ENCODE measurements at regions not wholly inside any gene's neighbourhood (a gene's known extent, or its start where the extent isn't known, plus 50 kb on each side); places are given as distances from the start of the nearest gene placed in this dataset.
"Not testable (repeated sequence)": the region's sequence is repeated elsewhere in the genome, so short reads cannot be mapped to it uniquely, and the experiment has no call there.

GRCh38 chr4:170687751-170688150 is 598.0 kb upstream of the AADAT start:
- no peak overlapping the region for H3K9ac ChIP-seq (replicated peaks; ENCODE audit: extremely low read depth, insufficient read depth, low read length)
- H3K9me3 ChIP-seq (replicated peaks; ENCODE audit: control insufficient read depth, insufficient read depth, low read length), result no peaks in the 10 kb centered on the region
- intact Hi-C loops (cut with micrococcal nuclease) (no loop called here), dilution Hi-C loops (cut with MboI; ENCODE audit: extremely low pct_ligation_motif_present, low sequenced_read_pairs) (no loop called here)
- no peaks in the 10 kb centered on the region for H3K79me2 ChIP-seq (ENCODE audit: control insufficient read depth, insufficient read depth, low read length)
- H3K27me3 ChIP-seq (ENCODE audit: control insufficient read depth in 2 of 2, insufficient read depth in 2 of 2, low read length in 2 of 2), result no peaks in the 10 kb centered on the region
- H3K9me1 ChIP-seq (replicated peaks; ENCODE audit: control insufficient read depth, extremely low read depth, insufficient read depth, low read length), result no peaks in the 10 kb centered on the region
- no peak for FAIRE-seq
- H3K4me1 ChIP-seq (ENCODE audit: control insufficient read depth, extremely low read depth, insufficient read depth, low read length), result no peaks in the 10 kb centered on the region
- ChIA-PET CTCF (no interaction called here), POLR2A (no interaction called here)
- H4K20me1 ChIP-seq (replicated peaks; ENCODE audit: control insufficient read depth, extremely low read depth, insufficient read depth, low read length), result no peaks in the 10 kb centered on the region
- no peak overlapping the region for H2AFZ ChIP-seq (ENCODE audit: low read depth, low read length)
- BruUV-seq (replicated peaks), result no TSS peak
- H3K36me3 ChIP-seq (ENCODE audit: control insufficient read depth in 2 of 2, extremely low read depth in 1 of 2, insufficient read depth in 2 of 2, low read length in 2 of 2), result no peaks in the 10 kb centered on the region
- TF ChIP-seq MYC (IDR thresholded peaks at IDR 0.05; ENCODE audit: low read depth, low read length), result no peak
- no peak for TF ChIP-seq MAX (IDR thresholded peaks at IDR 0.05; ENCODE audit: insufficient read depth, insufficient read length)
- TF ChIP-seq, protein P1, sequence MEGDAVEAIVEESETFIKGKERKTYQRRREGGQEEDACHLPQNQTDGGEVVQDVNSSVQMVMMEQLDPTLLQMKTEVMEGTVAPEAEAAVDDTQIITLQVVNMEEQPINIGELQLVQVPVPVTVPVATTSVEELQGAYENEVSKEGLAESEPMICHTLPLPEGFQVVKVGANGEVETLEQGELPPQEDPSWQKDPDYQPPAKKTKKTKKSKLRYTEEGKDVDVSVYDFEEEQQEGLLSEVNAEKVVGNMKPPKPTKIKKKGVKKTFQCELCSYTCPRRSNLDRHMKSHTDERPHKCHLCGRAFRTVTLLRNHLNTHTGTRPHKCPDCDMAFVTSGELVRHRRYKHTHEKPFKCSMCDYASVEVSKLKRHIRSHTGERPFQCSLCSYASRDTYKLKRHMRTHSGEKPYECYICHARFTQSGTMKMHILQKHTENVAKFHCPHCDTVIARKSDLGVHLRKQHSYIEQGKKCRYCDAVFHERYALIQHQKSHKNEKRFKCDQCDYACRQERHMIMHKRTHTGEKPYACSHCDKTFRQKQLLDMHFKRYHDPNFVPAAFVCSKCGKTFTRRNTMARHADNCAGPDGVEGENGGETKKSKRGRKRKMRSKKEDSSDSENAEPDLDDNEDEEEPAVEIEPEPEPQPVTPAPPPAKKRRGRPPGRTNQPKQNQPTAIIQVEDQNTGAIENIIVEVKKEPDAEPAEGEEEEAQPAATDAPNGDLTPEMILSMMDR (IDR thresholded peaks at IDR 0.05; ENCODE audit: extremely low read depth in 1 of 2, insufficient read depth in 1 of 2, low read depth in 1 of 2, low read length in 2 of 2), result no peak
- TF ChIP-seq EZH2 (IDR thresholded peaks at IDR 0.05; ENCODE audit: borderline replicate concordance, low read depth, low read length, severe bottlenecking), result no peak
- TF ChIP-seq POLR2A (IDR thresholded peaks at IDR 0.05; ENCODE audit: low read depth, low read length), result no peak
- TF ChIP-seq GATA2 (IDR thresholded peaks at IDR 0.05; ENCODE audit: insufficient read depth, insufficient read length, low read depth, low read length), result no peak
- no peak for TF ChIP-seq POLR2AphosphoS5 (IDR thresholded peaks at IDR 0.05; ENCODE audit: insufficient read depth, low read depth, low read length)
- no peak for TF ChIP-seq FOS (IDR thresholded peaks at IDR 0.05; ENCODE audit: borderline replicate concordance, insufficient read depth, low read length)
- no peak for TF ChIP-seq JUN (IDR thresholded peaks at IDR 0.05; ENCODE audit: borderline replicate concordance, insufficient read depth, insufficient read length, low read depth)
- DNase-seq (ENCODE audit: low read depth, low spot score), result no peak
- no peak overlapping the region for H3K4me2 ChIP-seq (ENCODE audit: insufficient read depth, low read length)
- no peak overlapping the region for H3K4me3 ChIP-seq (replicated peaks in 1 of 3; ENCODE audit: insufficient read depth in 1 of 3, low read depth in 1 of 3, low read length in 3 of 3)
- H3K27ac ChIP-seq (ENCODE audit: insufficient read depth, low read depth, low read length), result no peak overlapping the region

DNA sequence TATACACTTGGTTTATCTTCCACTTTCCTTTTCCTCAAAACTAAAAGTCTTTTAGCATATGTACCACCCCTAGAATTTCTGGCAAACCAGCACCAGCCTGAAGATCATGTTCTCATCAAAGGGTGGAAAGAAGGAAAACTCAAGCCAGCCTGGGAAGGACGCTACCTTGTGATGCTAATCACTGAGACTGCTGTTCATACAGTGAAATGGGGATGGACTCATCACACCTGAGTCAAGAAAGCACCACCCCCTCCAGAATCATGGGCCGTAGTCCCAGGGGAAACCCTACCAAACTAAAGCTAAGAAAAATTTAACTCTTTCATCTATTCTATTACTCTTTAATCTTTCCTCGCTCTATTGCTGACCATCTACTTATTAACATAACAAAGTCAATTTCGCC is 595.9 kb upstream of the AADAT start:
- dilution Hi-C loops (cut with MboI; ENCODE audit: extremely low pct_ligation_motif_present, low sequenced_read_pairs); intact Hi-C loops (cut with micrococcal nuclease); CTCF ChIA-PET; DNase-seq (ENCODE audit: low read depth, low spot score); BruUV-seq (replicated peaks); H3K36me3 ChIP-seq (ENCODE audit: control insufficient read depth in 2 of 2, extremely low read depth in 1 of 2, insufficient read depth in 2 of 2, low read length in 2 of 2); H3K9ac ChIP-seq (replicated peaks; ENCODE audit: extremely low read depth, insufficient read depth, low read length); H3K9me3 ChIP-seq (replicated peaks; ENCODE audit: control insufficient read depth, insufficient read depth, low read length); H3K9me1 ChIP-seq (replicated peaks; ENCODE audit: control insufficient read depth, extremely low read depth, insufficient read depth, low read length); H3K4me3 ChIP-seq (replicated peaks in 1 of 3; ENCODE audit: insufficient read depth in 1 of 3, low read depth in 1 of 3, low read length in 3 of 3); H4K20me1 ChIP-seq (replicated peaks; ENCODE audit: control insufficient read depth, extremely low read depth, insufficient read depth, low read length); POLR2A ChIA-PET; H2AFZ ChIP-seq (ENCODE audit: low read depth, low read length); FAIRE-seq; H3K27me3 ChIP-seq (ENCODE audit: control insufficient read depth in 2 of 2, insufficient read depth in 2 of 2, low read length in 2 of 2); H3K4me1 ChIP-seq (ENCODE audit: control insufficient read depth, extremely low read depth, insufficient read depth, low read length); H3K27ac ChIP-seq (ENCODE audit: insufficient read depth, low read depth, low read length); H3K4me2 ChIP-seq (ENCODE audit: insufficient read depth, low read length); H3K79me2 ChIP-seq (ENCODE audit: control insufficient read depth, insufficient read depth, low read length): not testable (repeated sequence)
